Psoas muscle (tissue), 7 donors: ENCODE measurements at regions not wholly inside any gene's neighbourhood (a gene's known extent, or its start where the extent isn't known, plus 50 kb on each side); places are given as distances from the start of the nearest gene placed in this dataset.
"Not testable (repeated sequence)": the region's sequence is repeated elsewhere in the genome, so short reads cannot be mapped to it uniquely, and the experiment has no call there.

Source experiments
- ATAC-seq, 4 donors: fragments of 200-7000 bp; cut with Tn5 transposase; one replicate each; pipeline ENCODE4 v1.9.1; 2020; ENCODE audit warnings: moderate library complexity in 3 of 4, mild to moderate bottlenecking in 2 of 4
- DNase-seq, 2 donors: peaks; one replicate each; pipeline ENCODE4 v3.0.0-alpha.2; 2020
- H3K27ac ChIP-seq: fragments of 200-600 bp; one replicate; pipeline ENCODE4 v1.8.0; 2022
- H3K27me3 ChIP-seq, 3 donors: fragments of 200-600 bp in 1 of 3; one replicate each; pipeline versions ENCODE4 v1.6.1 to v1.8.0; 2013 to 2022; ENCODE audit warnings: low read length in 2 of 3, mild to moderate bottlenecking in 2 of 3, moderate library complexity in 1 of 3; ENCODE audit not compliant: insufficient read depth in 3 of 3
- H3K36me3 ChIP-seq, 2 donors: fragments of 200-600 bp in 1 of 2; one replicate each; pipeline versions ENCODE4 v1.6.1 to v1.8.0; 2013 to 2022; ENCODE audit warnings: low read depth in 1 of 2, mild to moderate bottlenecking in 1 of 2, moderate library complexity in 1 of 2; ENCODE audit not compliant: insufficient read depth in 1 of 2
- H3K4me1 ChIP-seq: fragments of 200-600 bp; one replicate; pipeline ENCODE4 v1.8.0; 2022
- H3K4me3 ChIP-seq: fragments of 200-600 bp; one replicate; pipeline ENCODE4 v1.8.0; 2022; ENCODE audit warnings: mild to moderate bottlenecking
- H3K9me3 ChIP-seq: fragments of 200-600 bp; one replicate; pipeline ENCODE4 v1.8.0; 2022
- CTCF ChIP-seq: fragments of 200-600 bp; IDR thresholded peaks from one replicate; pipeline ENCODE4 v1.8.0; 2022; ENCODE audit warnings: antibody characterized with exemption
- WGBS, 3 donors: extraction: QIAGEN DNeasy Blood & Tissue Kit; methylation state at CpG; one replicate each; pipeline versions ENCODE4 v1.1.6 to v1.1.7; 2013; 5-methylcytosine and 5-hydroxymethylcytosine counted together
- intact Hi-C, 2 donors: fragments of 100-400 bp; cut with DNase I; formaldehyde crosslinking; loops; one replicate each; pipeline versions ENCODE4 v1.11.0 to v1.14.2; 2022
- donor health status: healthy with polysubstance abuse.
- donor health status: DM: no; HTN: no; CAD: no; lungs with moderate emphysema.
- donor health status: Bipolar disorder and iron deficiency.
- donor health status: healthy.
- donor health status: DM: yes; HTN: yes; CAD: no.
- donor health status: DM: no; HTN: no; CAD: no.
- donor health status: DM: yes; HTN: yes; CAD: no.

DNA sequence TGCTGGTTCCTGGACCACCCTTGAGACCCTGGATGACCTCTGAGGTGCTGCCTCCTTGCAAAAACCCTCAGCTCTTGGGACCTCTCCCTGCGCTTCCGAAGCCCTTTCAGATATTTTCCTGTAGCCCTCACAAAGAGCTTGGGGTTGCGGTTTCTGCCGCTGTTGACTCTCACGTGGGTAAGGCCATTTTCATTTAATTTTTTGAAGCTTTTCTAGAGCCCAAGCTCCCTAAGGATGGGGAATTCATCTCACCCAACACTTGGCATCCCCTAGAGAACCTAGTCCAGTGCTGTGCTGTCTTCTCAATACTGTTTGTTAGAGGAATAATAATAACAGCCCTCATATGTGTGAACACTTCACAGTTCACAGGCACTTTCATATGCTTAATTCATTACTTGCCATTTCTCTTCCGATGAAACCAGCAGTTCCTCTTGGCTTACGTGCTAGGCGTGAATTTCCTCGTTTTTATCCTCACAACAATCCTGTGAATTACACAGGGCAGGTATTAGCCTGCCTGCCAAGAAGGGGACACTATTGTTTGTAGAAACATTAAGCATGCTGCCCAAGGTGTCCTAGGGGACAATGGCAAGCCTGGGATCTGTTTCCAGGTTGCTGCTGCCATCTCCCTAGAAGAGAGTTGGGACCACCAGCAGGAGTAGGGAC is 71.6 kb upstream of the CTBP2 start:
- Histone ChIP-seq H3K27ac (no peak overlapping the region), H3K27me3 (peaks cover 0 to 3% (median 0%) of the 10 kb centered on the region in 3 donors), H3K4me1 (peaks cover 4% of the 10 kb centered on the region), H3K36me3 (no peaks in the 10 kb centered on the region), H3K9me3 (no peaks in the 10 kb centered on the region), H3K4me3 (no peak overlapping the region)
- no peak for DNase-seq
- no peak for ATAC-seq
- WGBS, 3 donors, result 85 to 87% (median 85%) methylated on average over 9 of the region's 9 CpGs
- TF ChIP-seq CTCF, result no peak
- intact Hi-C loops, result no loop called here

- Histone ChIP-seq H3K4me1 (peaks cover 4% of the 10 kb centered on the region), H3K4me3 (no peak overlapping the region), H3K36me3 (no peaks in the 10 kb centered on the region), H3K27ac (no peak overlapping the region), H3K9me3 (no peaks in the 10 kb centered on the region), H3K27me3 (no peaks in the 10 kb centered on the region)
- intact Hi-C loops, result no loop called here
- WGBS, 3 donors, result 61 to 81% (median 61%) methylated on average over 13 of the region's 13 CpGs
- DNase-seq (peak; percentile 37 to 61), ATAC-seq (peak; percentile 92 to 98 (median 96))
- no peak for TF ChIP-seq CTCF
Measured at GRCh38 chr10:125231116-125231812, 70.9 kb upstream of the CTBP2 start.

DNA sequence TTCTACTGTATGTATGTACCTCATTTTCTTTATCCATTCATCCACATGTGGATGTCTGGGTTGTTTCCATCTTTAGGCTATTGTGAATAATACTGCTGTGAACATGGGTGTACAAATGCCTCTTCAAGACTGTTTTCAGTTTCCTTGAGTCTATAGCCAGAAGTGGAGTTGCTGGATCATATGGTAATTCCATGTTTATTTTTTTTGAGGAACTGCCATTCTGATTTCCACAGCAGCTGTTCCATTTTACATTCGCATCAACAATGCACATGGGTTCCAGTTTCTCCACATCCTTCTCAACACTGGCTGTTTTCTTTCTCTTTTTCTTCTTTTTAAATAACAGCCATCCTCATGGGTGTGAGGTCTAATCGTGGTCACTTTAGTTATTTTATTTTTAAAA is 69.9 kb upstream of the CTBP2 start:
- Histone ChIP-seq H3K9me3 (no peaks in the 10 kb centered on the region), H3K27ac (no peak overlapping the region), H3K4me3 (no peak overlapping the region), H3K4me1 (peaks cover 4% of the 10 kb centered on the region), H3K36me3 (no peaks in the 10 kb centered on the region), H3K27me3 (no peaks in the 10 kb centered on the region)
- intact Hi-C loops, result no loop called here
- no peak for TF ChIP-seq CTCF
- no peak for DNase-seq
- no peak for ATAC-seq
- 78 to 89% (median 79%) methylated on average over 2 of the region's 2 CpGs for WGBS, 3 donors

- WGBS, 3 donors, result 79 to 85% (median 82%) methylated on average over 24 to 33 of the region's 38 CpGs
- H3K27ac ChIP-seq, H3K36me3 ChIP-seq, intact Hi-C loops, DNase-seq, H3K27me3 ChIP-seq, H3K9me3 ChIP-seq, ATAC-seq, H3K4me1 ChIP-seq, H3K4me3 ChIP-seq: not testable (repeated sequence)
Measured at GRCh38 chr10:125228245-125228940, 68.0 kb upstream of the CTBP2 start.

- Histone ChIP-seq H3K27ac (no peak overlapping the region), H3K36me3 (no peaks in the 10 kb centered on the region), H3K27me3 (no peaks in the 10 kb centered on the region), H3K4me3 (no peak overlapping the region), H3K4me1 (peaks cover 4% of the 10 kb centered on the region), H3K9me3 (no peaks in the 10 kb centered on the region)
- DNase-seq (no peak), ATAC-seq (no peak)
- intact Hi-C loops, result no loop called here
- no peak for TF ChIP-seq CTCF
- WGBS, 3 donors, result 86 to 89% (median 87%) methylated on average over 15 of the region's 15 CpGs
Measured at GRCh38 chr10:125227546-125227945, 67.2 kb upstream of the CTBP2 start.
